Neural progenitor cell (in vitro differentiated cells): ENCODE measurements at regions not wholly inside any gene's neighbourhood (a gene's known extent, or its start where the extent isn't known, plus 50 kb on each side); places are given as distances from the start of the nearest gene placed in this dataset.

Experiments
- DNase-seq: peaks from one replicate; pipeline ENCODE4 v3.0.0-alpha.2; 2016; ENCODE audit warnings: low spot score
- H2AFZ ChIP-seq: fragments of 200-600 bp; sonication (generic); replicated peaks from 2 replicates; pipeline ENCODE4 v1.6.1; 2016; ENCODE audit warnings: antibody characterized with exemption
- H3F3A ChIP-seq: fragments of 200-600 bp; sonication (generic); 2 replicates; pipeline ENCODE4 v1.6.1; 2016; ENCODE audit warnings: antibody characterized with exemption, low read depth
- H3K27ac ChIP-seq: fragments of 200-600 bp; sonication (generic); 2 replicates; pipeline ENCODE4 v1.5.1; 2016; ENCODE audit warnings: mild to moderate bottlenecking
- H3K27me3 ChIP-seq: fragments of 200-600 bp; sonication (generic); 2 replicates; pipeline ENCODE4 v1.6.1; 2016; ENCODE audit warnings: mild to moderate bottlenecking, moderate library complexity
- H3K36me3 ChIP-seq: fragments of 200-600 bp; sonication (generic); 2 replicates; pipeline ENCODE4 v1.5.1; 2016
- H3K4me1 ChIP-seq: fragments of 200-600 bp; sonication (generic); 2 replicates; pipeline ENCODE4 v1.6.1; 2016; ENCODE audit warnings: mixed run types
- H3K4me2 ChIP-seq: fragments of 200-600 bp; sonication (generic); 2 replicates; pipeline ENCODE4 v1.6.1; 2016
- H3K4me3 ChIP-seq: fragments of 200-600 bp; sonication (generic); 2 replicates; pipeline ENCODE4 v1.5.1; 2016
- H3K79me2 ChIP-seq: fragments of 200-600 bp; sonication (generic); 2 replicates; pipeline ENCODE4 v1.6.1; 2016; ENCODE audit warnings: low read depth
- H3K9ac ChIP-seq: fragments of 200-600 bp; sonication (generic); 2 replicates; pipeline ENCODE4 v1.6.1; 2016
- H3K9me3 ChIP-seq: fragments of 200-600 bp; sonication (generic); 2 replicates; pipeline ENCODE4 v1.5.1; 2016; ENCODE audit warnings: low read depth
- H4K20me1 ChIP-seq: fragments of 200-600 bp; sonication (generic); 2 replicates; pipeline ENCODE4 v1.6.1; 2016; ENCODE audit warnings: low read depth
- H3K27ac Mint-ChIP-seq: 3 replicates; pipeline ENCODE4 v1.8.0; 2021; ENCODE audit warnings: mixed read lengths
- H3K27me3 Mint-ChIP-seq: 2 replicates; pipeline ENCODE4 v1.8.0; 2022; ENCODE audit warnings: low read depth, mild to moderate bottlenecking, inconsistent platforms, moderate library complexity, mixed read lengths; ENCODE audit not compliant: insufficient read depth
- H3K36me3 Mint-ChIP-seq: 3 replicates; pipeline ENCODE4 v1.8.0; 2021; ENCODE audit warnings: mixed read lengths
- H3K4me1 Mint-ChIP-seq: 3 replicates; pipeline ENCODE4 v1.8.0; 2021; ENCODE audit warnings: mixed read lengths
- H3K4me3 Mint-ChIP-seq: 3 replicates; pipeline ENCODE4 v1.8.0; 2021; ENCODE audit warnings: mild to moderate bottlenecking, moderate library complexity, mixed read lengths
- H3K9me3 Mint-ChIP-seq: 3 replicates; pipeline ENCODE4 v1.8.0; 2020; ENCODE audit warnings: mixed read lengths
- CTCF ChIP-seq: fragments of 200-600 bp; sonication (generic); IDR thresholded peaks from 2 replicates; pipeline ENCODE4 v1.5.1; 2017; ENCODE audit warnings: antibody characterized with exemption, mild to moderate bottlenecking
- EZH2 ChIP-seq: fragments of 200-600 bp; sonication (generic); IDR thresholded peaks from 2 replicates; pipeline ENCODE4 v1.6.1; 2017; ENCODE audit warnings: antibody characterized with exemption, mild to moderate bottlenecking, moderate library complexity
- EZH2phosphoT487 ChIP-seq: fragments of 200-600 bp; sonication (generic); IDR thresholded peaks from 2 replicates; pipeline ENCODE4 v1.6.1; 2017; ENCODE audit warnings: antibody characterized with exemption

DNA sequence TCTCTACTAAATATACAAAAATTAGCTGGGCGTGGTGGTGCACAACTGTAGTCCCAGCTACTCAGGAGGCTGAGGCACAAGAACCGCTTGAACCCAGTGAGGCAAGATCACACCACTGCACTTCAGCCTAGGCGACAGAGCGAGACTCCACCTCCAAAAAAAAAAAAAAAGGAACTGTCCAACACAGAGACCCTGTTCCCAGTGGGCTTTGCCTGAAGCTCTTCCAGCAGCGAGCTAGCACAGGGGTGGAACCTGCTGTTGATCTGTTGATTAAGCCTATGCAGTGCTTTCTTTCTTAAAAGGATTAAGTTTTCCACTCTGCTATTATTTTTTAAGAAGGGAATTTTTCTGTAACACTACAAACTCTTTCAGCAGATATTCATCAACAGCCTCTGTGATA is 171.0 kb upstream of the TUT7 start:
- TF ChIP-seq EZH2phosphoT487 (no peak), CTCF (no peak), EZH2 (no peak)
- no peaks in the 10 kb centered on the region for H3K9me3 Mint-ChIP-seq
- no peaks in the 10 kb centered on the region for H4K20me1 ChIP-seq

DNA sequence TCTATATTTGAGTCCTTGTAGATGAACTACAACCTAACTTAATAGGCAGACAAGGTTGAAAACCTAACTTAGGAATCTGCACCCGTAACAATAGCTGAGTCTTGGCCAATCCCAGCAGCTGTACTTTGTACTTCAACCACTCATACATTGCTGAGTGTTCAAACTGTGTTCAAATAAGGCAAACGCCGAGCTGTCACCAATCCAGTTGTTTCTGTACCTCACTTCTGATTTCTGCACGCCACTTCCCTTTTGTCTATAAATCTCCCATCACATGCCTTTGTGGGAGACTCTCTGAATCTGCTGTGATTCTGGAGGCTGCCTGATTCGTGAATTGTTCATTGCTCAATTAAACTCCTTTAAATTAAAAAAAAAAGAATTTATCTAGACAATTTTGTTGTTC is 167.8 kb upstream of the TUT7 start:
- Histone ChIP-seq H3K79me2 (no peaks in the 10 kb centered on the region), H3K4me2 (no peak overlapping the region), H3F3A (no peaks in the 10 kb centered on the region), H4K20me1 (no peaks in the 10 kb centered on the region), H3K9me3 (no peaks in the 10 kb centered on the region), H2AFZ (no peak overlapping the region), H3K4me3 (no peak overlapping the region), H3K36me3 (no peaks in the 10 kb centered on the region), H3K4me1 (no peaks in the 10 kb centered on the region), H3K27ac (no peak overlapping the region), H3K9ac (no peak overlapping the region), H3K27me3 (no peaks in the 10 kb centered on the region)
- Mint-ChIP-seq H3K4me1 (peaks cover 12% of the 10 kb centered on the region), H3K27me3 (peaks cover 2% of the 10 kb centered on the region), H3K27ac (no peak overlapping the region), H3K4me3 (no peak overlapping the region), H3K9me3 (no peaks in the 10 kb centered on the region), H3K36me3 (no peaks in the 10 kb centered on the region)
- no peak for DNase-seq
- no peak for TF ChIP-seq EZH2phosphoT487
- TF ChIP-seq EZH2, result no peak
- no peak for TF ChIP-seq CTCF

More for the DNA sequence above, 171.0 kb upstream of the TUT7 start:
- H3K27ac ChIP-seq, result no peak overlapping the region
- no peaks in the 10 kb centered on the region for H3K36me3 ChIP-seq
- H3K4me1 ChIP-seq, result no peaks in the 10 kb centered on the region
- no peak overlapping the region for H3K4me3 ChIP-seq
- no peak overlapping the region for H3K4me2 ChIP-seq
- Mint-ChIP-seq H3K4me1 (peaks cover 10% of the 10 kb centered on the region), H3K4me3 (no peak overlapping the region), H3K36me3 (no peaks in the 10 kb centered on the region), H3K27me3 (no peaks in the 10 kb centered on the region), H3K27ac (no peak overlapping the region)
- no peaks in the 10 kb centered on the region for H3F3A ChIP-seq
- no peaks in the 10 kb centered on the region for H3K27me3 ChIP-seq
- no peaks in the 10 kb centered on the region for H3K79me2 ChIP-seq
- H3K9ac ChIP-seq, result no peak overlapping the region
- H2AFZ ChIP-seq, result no peak overlapping the region
- no peak for DNase-seq
- no peaks in the 10 kb centered on the region for H3K9me3 ChIP-seq

DNA sequence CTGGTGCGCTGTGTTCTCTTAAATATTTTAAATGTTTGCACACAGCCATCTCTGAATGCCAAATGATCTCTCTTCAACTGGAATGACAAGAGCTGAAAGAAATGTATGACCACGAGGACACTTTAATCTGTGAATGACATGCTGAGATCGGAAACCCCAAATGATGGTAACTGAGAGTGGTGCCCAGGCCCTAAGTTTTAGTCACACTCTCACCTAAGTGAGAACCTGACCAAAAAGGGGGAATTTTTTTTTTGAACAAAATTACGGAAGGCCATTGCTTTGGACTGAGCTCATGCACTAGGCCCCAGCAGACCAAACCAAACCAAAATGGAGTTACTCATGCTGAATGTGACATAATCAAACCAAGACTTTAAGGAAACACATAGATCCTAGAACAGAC is 167.1 kb upstream of the TUT7 start:
- Histone ChIP-seq H3K27me3 (no peaks in the 10 kb centered on the region), H3F3A (no peaks in the 10 kb centered on the region), H3K36me3 (no peaks in the 10 kb centered on the region), H3K4me3 (no peak overlapping the region), H3K9ac (no peak overlapping the region), H3K4me2 (no peak overlapping the region), H3K9me3 (no peaks in the 10 kb centered on the region), H3K4me1 (no peaks in the 10 kb centered on the region), H3K79me2 (no peaks in the 10 kb centered on the region), H4K20me1 (no peaks in the 10 kb centered on the region), H3K27ac (no peak overlapping the region), H2AFZ (no peak overlapping the region)
- no peaks in the 10 kb centered on the region for H3K36me3 Mint-ChIP-seq
- no peaks in the 10 kb centered on the region for H3K9me3 Mint-ChIP-seq
- peaks cover 2% of the 10 kb centered on the region for H3K27me3 Mint-ChIP-seq
- H3K27ac Mint-ChIP-seq, result no peak overlapping the region
- DNase-seq, result no peak
- TF ChIP-seq CTCF (no peak), EZH2phosphoT487 (no peak), EZH2 (no peak)
- peaks cover 12% of the 10 kb centered on the region for H3K4me1 Mint-ChIP-seq
- H3K4me3 Mint-ChIP-seq, result no peak overlapping the region
